ENCODE measurements at regions not wholly inside any gene's neighbourhood (a gene's known extent, or its start where the extent isn't known, plus 50 kb on each side); places are given as distances from the start of the nearest gene placed in this dataset.

DNA sequence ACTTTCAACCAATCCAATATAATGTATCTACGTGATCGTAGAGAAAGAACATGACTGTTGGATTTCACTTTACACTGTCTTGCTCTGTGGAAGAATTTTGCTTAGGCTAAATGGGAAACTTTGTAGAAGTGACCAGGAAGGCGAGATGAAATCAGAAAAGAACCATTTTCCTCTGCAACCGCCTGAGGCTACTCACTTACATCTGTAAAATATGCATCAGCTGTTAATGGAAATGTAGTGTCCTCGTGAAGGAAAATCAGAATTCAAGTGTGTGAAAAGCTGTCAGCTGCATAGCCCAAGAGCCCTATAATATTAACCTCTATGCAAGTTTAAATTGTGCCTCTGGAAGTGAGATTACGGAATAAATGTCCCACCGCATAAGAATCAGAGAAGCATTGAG, 277.9 kb downstream of the C6orf118 start:
- peaks cover 20% of the 10 kb centered on the region; the same call in 1 of the 2 replicates for H3K9me3 ChIP-seq (ENCODE audit: control insufficient read depth, insufficient read depth, low read length)
- no peak overlapping the region for H3K14ac ChIP-seq (replicated peaks; ENCODE audit: low read depth, low read length)
- H3K27me3 ChIP-seq (ENCODE audit: control insufficient read depth, insufficient read depth, low read length) = no peaks in the 10 kb centered on the region
- no TSS peak for BruUV-seq (replicated peaks)
- TF ChIP-seq MXI1 (IDR thresholded peaks at IDR 0.05; ENCODE audit: borderline replicate concordance, low read depth, low read length) = no peak
- no peak for TF ChIP-seq RFX5 (IDR thresholded peaks at IDR 0.05; ENCODE audit: low read depth, low read length)
- no peak for TF ChIP-seq CEBPB (IDR thresholded peaks at IDR 0.05; ENCODE audit: low read depth, low read length)
- TF ChIP-seq POLR2A (IDR thresholded peaks at IDR 0.05; ENCODE audit: low read depth, low read length) = no peak
- TF ChIP-seq, protein P1, sequence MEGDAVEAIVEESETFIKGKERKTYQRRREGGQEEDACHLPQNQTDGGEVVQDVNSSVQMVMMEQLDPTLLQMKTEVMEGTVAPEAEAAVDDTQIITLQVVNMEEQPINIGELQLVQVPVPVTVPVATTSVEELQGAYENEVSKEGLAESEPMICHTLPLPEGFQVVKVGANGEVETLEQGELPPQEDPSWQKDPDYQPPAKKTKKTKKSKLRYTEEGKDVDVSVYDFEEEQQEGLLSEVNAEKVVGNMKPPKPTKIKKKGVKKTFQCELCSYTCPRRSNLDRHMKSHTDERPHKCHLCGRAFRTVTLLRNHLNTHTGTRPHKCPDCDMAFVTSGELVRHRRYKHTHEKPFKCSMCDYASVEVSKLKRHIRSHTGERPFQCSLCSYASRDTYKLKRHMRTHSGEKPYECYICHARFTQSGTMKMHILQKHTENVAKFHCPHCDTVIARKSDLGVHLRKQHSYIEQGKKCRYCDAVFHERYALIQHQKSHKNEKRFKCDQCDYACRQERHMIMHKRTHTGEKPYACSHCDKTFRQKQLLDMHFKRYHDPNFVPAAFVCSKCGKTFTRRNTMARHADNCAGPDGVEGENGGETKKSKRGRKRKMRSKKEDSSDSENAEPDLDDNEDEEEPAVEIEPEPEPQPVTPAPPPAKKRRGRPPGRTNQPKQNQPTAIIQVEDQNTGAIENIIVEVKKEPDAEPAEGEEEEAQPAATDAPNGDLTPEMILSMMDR (conservative IDR thresholded peaks at IDR 0.05; ENCODE audit: low read depth, low read length) = no peak
- TF ChIP-seq CHD1 (IDR thresholded peaks at IDR 0.05; ENCODE audit: low read depth, low read length) = no peak
- no peak for TF ChIP-seq FOS (IDR thresholded peaks at IDR 0.05; ENCODE audit: low read depth, low read length)
- no peak for TF ChIP-seq RCOR1 (IDR thresholded peaks at IDR 0.05; ENCODE audit: insufficient replicate concordance, low read length)
- H4K5ac ChIP-seq (ENCODE audit: low read depth, low read length) = no peak overlapping the region
- H3K4ac ChIP-seq (ENCODE audit: low read depth, low read length) = no peak overlapping the region
- H2AK9ac ChIP-seq (replicated peaks; ENCODE audit: low read depth, low read length, poor library complexity) = no peak overlapping the region
- no peak for ATAC-seq (ENCODE audit: low read depth)
- no peak overlapping the region for H2BK15ac ChIP-seq (ENCODE audit: low read depth, low read length)
- no peaks in the 10 kb centered on the region for H3K36me3 ChIP-seq (ENCODE audit: control insufficient read depth, insufficient read depth, low read length)
- no peak overlapping the region for H3K18ac ChIP-seq (ENCODE audit: low read depth, low read length)
- no peaks in the 10 kb centered on the region for H3K9me1 ChIP-seq (ENCODE audit: insufficient read depth, low read length)
- H3K23ac ChIP-seq (ENCODE audit: low read depth, low read length) = no peak overlapping the region
- no peak overlapping the region for H2BK5ac ChIP-seq (ENCODE audit: low read depth, low read length, poor library complexity, severe bottlenecking)
- POLR2A ChIA-PET (ENCODE audit: unreplicated experiment) = no interaction called here
- no peaks in the 10 kb centered on the region for H3K79me1 ChIP-seq (ENCODE audit: low read depth in 1 of 2, low read length in 2 of 2)
- DNase-seq = no peak
- no peak overlapping the region for H2BK120ac ChIP-seq (ENCODE audit: low read depth, low read length)
- WGBS, 2 experiments (ENCODE audit: extremely low coverage in 2 of 2, insufficient read length in 1 of 2) = no CpG with 5 or more reads among the region's 7 CpGs
- H4K91ac ChIP-seq (ENCODE audit: insufficient read depth, low read depth, low read length) = no peak overlapping the region
- H3K56ac ChIP-seq (ENCODE audit: extremely low read depth, insufficient read depth, low read length) = no peak overlapping the region
- no peak overlapping the region for H2BK20ac ChIP-seq (ENCODE audit: low read depth, low read length)
- intact Hi-C loops (cut with micrococcal nuclease) = no loop called here
- no peak overlapping the region for H3K4me3 ChIP-seq (ENCODE audit: insufficient read depth, low read depth, low read length)
- no peak overlapping the region for H3K4me2 ChIP-seq (ENCODE audit: low read depth, low read length)
- H3K4me1 ChIP-seq (ENCODE audit: control insufficient read depth, insufficient read depth, low read length) = no peaks in the 10 kb centered on the region
- in situ Hi-C loops (cut with MboI; ENCODE audit: low sequenced_read_pairs) = no loop called here
- H4K8ac ChIP-seq (ENCODE audit: low read depth in 2 of 2, low read length in 2 of 2) = no peak overlapping the region
- no peak overlapping the region for H3K27ac ChIP-seq (ENCODE audit: insufficient read depth, low read length)
- H3K9ac ChIP-seq (ENCODE audit: low read depth, low read length) = no peak overlapping the region
- no peaks in the 10 kb centered on the region for H4K20me1 ChIP-seq (ENCODE audit: insufficient read depth, low read length)
- no peak overlapping the region for H2AFZ ChIP-seq (replicated peaks; ENCODE audit: low read length, poor library complexity)
- CTCF ChIA-PET = no interaction called here
- dilution Hi-C loops (cut with HindIII; ENCODE audit: low sequenced_read_pairs, unreplicated experiment) = no loop called here
- H2AK5ac ChIP-seq (ENCODE audit: low read depth, low read length) = no peak overlapping the region

Data from IMR-90 (cell line).